ENCODE measurements at regions not wholly inside any gene's neighbourhood (a gene's known extent, or its start where the extent isn't known, plus 50 kb on each side); places are given as distances from the start of the nearest gene placed in this dataset.

DNA sequence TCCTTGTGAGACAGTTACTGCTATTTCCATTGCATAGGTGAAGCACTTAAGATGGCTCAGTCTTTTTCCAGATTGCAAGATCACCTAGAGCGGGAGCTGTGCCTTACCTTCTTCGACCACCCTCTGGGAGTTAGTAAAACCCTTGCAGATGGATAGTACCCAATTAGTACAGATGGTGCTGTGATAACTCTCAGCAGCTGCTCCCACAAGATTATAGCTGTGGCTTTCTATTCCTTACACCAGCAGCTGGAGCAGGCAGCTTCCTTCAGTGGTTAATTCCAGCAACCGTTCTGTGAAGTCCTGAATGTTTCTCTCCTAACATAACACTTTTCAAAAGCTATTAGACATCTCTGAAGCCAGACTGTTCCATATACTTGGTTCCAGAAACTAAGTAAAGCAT is 796.8 kb downstream of the XPNPEP1 start:
- TF ChIP-seq, protein P1, sequence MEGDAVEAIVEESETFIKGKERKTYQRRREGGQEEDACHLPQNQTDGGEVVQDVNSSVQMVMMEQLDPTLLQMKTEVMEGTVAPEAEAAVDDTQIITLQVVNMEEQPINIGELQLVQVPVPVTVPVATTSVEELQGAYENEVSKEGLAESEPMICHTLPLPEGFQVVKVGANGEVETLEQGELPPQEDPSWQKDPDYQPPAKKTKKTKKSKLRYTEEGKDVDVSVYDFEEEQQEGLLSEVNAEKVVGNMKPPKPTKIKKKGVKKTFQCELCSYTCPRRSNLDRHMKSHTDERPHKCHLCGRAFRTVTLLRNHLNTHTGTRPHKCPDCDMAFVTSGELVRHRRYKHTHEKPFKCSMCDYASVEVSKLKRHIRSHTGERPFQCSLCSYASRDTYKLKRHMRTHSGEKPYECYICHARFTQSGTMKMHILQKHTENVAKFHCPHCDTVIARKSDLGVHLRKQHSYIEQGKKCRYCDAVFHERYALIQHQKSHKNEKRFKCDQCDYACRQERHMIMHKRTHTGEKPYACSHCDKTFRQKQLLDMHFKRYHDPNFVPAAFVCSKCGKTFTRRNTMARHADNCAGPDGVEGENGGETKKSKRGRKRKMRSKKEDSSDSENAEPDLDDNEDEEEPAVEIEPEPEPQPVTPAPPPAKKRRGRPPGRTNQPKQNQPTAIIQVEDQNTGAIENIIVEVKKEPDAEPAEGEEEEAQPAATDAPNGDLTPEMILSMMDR (IDR thresholded peaks at IDR 0.05), result no peak
- TF ChIP-seq POLR2A (IDR thresholded peaks at IDR 0.05), result no peak

Data from upper lobe of left lung (tissue), 4 donors.